Panc1 (cell line): ENCODE measurements at regions not wholly inside any gene's neighbourhood (a gene's known extent, or its start where the extent isn't known, plus 50 kb on each side); places are given as distances from the start of the nearest gene placed in this dataset.

Experiments
- ATAC-seq: fragments of 200-7000 bp; cut with Tn5 transposase; 2 replicates; pipeline ENCODE4 v1.9.1; 2020; ENCODE audit warnings: mild to moderate bottlenecking, moderate library complexity
- BruUV-seq: library from RNA; stranded (reverse); fragments of 400-500 nt; replicated peaks from 2 replicates; lab custom pipeline; 2021; lab: Mats Ljungman, UMichigan
- CTCF ChIA-PET: fragments of 300-600 bp; sonication (Branson Sonifier 250); formaldehyde crosslinking; loops from one replicate; lab custom pipeline; 2022; ENCODE audit warnings: antibody characterized with exemption; lab: Charles Lee
- POLR2A ChIA-PET: fragments of 300-600 bp; sonication (Branson Sonifier 250); formaldehyde crosslinking; loops from one replicate; lab custom pipeline; 2022; ENCODE audit warnings: antibody characterized with exemption; lab: Charles Lee
- DNase-seq: peaks from one replicate; pipeline ENCODE4 v3.0.0-alpha.2; 2010; ENCODE audit warnings: low read depth, low spot score
- H3K27ac ChIP-seq: 2 replicates; pipeline ENCODE4 v1.5.1; 2011; ENCODE audit warnings: mild to moderate bottlenecking, low read length, inconsistent platforms
- H3K27me3 ChIP-seq: fragments of 200-500 bp; sonication (Bioruptor generic); 2 replicates; pipeline ENCODE4 v1.6.0; 2014; ENCODE audit warnings: low read length, inconsistent platforms; ENCODE audit not compliant: control insufficient read depth, insufficient read depth
- H3K36me3 ChIP-seq: fragments of 200-500 bp; sonication (Bioruptor generic); 2 replicates; pipeline ENCODE4 v1.5.1; 2014; ENCODE audit warnings: inconsistent platforms, mild to moderate bottlenecking, low read length, moderate library complexity; ENCODE audit not compliant: control insufficient read depth, insufficient read depth
- H3K4me1 ChIP-seq: 2 replicates; pipeline ENCODE4 v1.5.1; 2011; ENCODE audit warnings: inconsistent platforms, mild to moderate bottlenecking, low read length, moderate library complexity; ENCODE audit not compliant: control insufficient read depth, insufficient read depth
- H3K4me3 ChIP-seq, 2 experiments: 2 replicates each; pipeline ENCODE4 v1.5.1; 2011 to 2012; ENCODE audit warnings: low read depth in 2 of 2, low read length in 2 of 2, mild to moderate bottlenecking in 2 of 2, inconsistent platforms in 1 of 2, moderate library complexity in 1 of 2
- H3K9me3 ChIP-seq: fragments of 200-500 bp; sonication (Bioruptor generic); 2 replicates; pipeline ENCODE4 v1.5.1; 2014; ENCODE audit warnings: low read depth, mild to moderate bottlenecking, inconsistent platforms, low read length, moderate library complexity; ENCODE audit not compliant: control insufficient read depth, insufficient read depth
- CTCF ChIP-seq: fragments of 450-650 bp; IDR thresholded peaks from 2 replicates; pipeline ENCODE4 v1.5.1; 2017; ENCODE audit warnings: mild to moderate bottlenecking
- POLR2AphosphoS5 ChIP-seq: IDR thresholded peaks from 2 replicates; pipeline ENCODE4 v1.6.1; 2012; ENCODE audit warnings: mild to moderate bottlenecking, low read depth, low read length, moderate library complexity
- REST ChIP-seq, 2 experiments: IDR thresholded peaks; 2 replicates each; pipeline ENCODE4 v1.6.1; 2011 to 2012; ENCODE audit warnings: low read depth in 2 of 2, control low read depth in 1 of 2, low read length in 1 of 2, mild to moderate bottlenecking in 1 of 2, moderate library complexity in 1 of 2; ENCODE audit not compliant: insufficient read depth in 1 of 2
- SIN3A ChIP-seq: IDR thresholded peaks from 2 replicates; pipeline ENCODE4 v1.6.1; 2012; ENCODE audit warnings: low read depth, mild to moderate bottlenecking, low read length, moderate library complexity, borderline replicate concordance; ENCODE audit not compliant: insufficient read depth
- TCF7L2 ChIP-seq: IDR thresholded peaks from 2 replicates; pipeline ENCODE4 v1.6.1; 2011; ENCODE audit warnings: mild to moderate bottlenecking, low read depth, low read length, inconsistent platforms
- in situ Hi-C: cut with HindIII; loops from 2 replicates; pipeline ENCODE4 v1.10.0; 2016; ENCODE audit warnings: low sequenced_read_pairs, low pct_unique_long_range_greater_than_20kb
- intact Hi-C: fragments of 100-400 bp; cut with micrococcal nuclease; formaldehyde crosslinking; loops from one replicate; pipeline ENCODE4 v1.10.0; 2022; ENCODE audit not compliant: unreplicated experiment

- Histone ChIP-seq H3K27ac (peak overlapping the region; percentile 83), H3K4me1 (peaks cover 49% of the 10 kb centered on the region), H3K27me3 (no peaks in the 10 kb centered on the region), H3K36me3 (no peaks in the 10 kb centered on the region), H3K4me3 (no peak overlapping the region), H3K9me3 (peaks cover 15% of the 10 kb centered on the region; the same call in 1 of the 2 replicates)
- CTCF ChIA-PET = interaction anchor here (0.7 kb wide), 1 partner anchor 23 kb away, joined by 3 read pairs; no protein-coding TSS in a partner anchor
- ATAC-seq (0 out of 2 replicates have a peak, but pooled peaks have one; percentile 37), DNase-seq (no peak)
- BruUV-seq = no TSS peak
- in situ Hi-C loops (no loop called here), intact Hi-C loops (loop anchor here (10.0 kb wide), 1 partner anchor 67 kb away; the partner anchor contains the start of gene MYEOV)
- POLR2A ChIA-PET = no interaction called here
- TF ChIP-seq POLR2AphosphoS5 (no peak), SIN3A (no peak), REST (IDR thresholded peaks at IDR 0.05; ENCODE audit: insufficient read depth in 1 of 2, low read depth in 2 of 2, low read length in 1 of 2) (no peak), CTCF (no peak), TCF7L2 (no peak)
These were observed 67.5 kb downstream of the MYEOV start for GRCh38 chr11:69361466-69361865.

GRCh38 chr11:69362315-69362714, 68.4 kb downstream of the MYEOV start:
- H3K4me3 ChIP-seq = no peak overlapping the region
- TF ChIP-seq CTCF (no peak), POLR2AphosphoS5 (no peak), TCF7L2 (no peak), SIN3A (no peak), REST (IDR thresholded peaks at IDR 0.05; ENCODE audit: insufficient read depth in 1 of 2, low read depth in 2 of 2, low read length in 1 of 2) (no peak)
- intact Hi-C loops = loop anchor here (10.0 kb wide), 1 partner anchor 68 kb away; the partner anchor contains the start of gene MYEOV
- H3K27ac ChIP-seq = peak overlapping the region; percentile 83
- POLR2A ChIA-PET = no interaction called here
- CTCF ChIA-PET = interaction anchor here (0.7 kb wide), 1 partner anchor 23 kb away, joined by 3 read pairs; no protein-coding TSS in a partner anchor
- H3K4me1 ChIP-seq = peaks cover 41% of the 10 kb centered on the region
- in situ Hi-C loops = no loop called here
- H3K36me3 ChIP-seq = no peaks in the 10 kb centered on the region
- BruUV-seq = no TSS peak
- H3K9me3 ChIP-seq = peaks cover 15% of the 10 kb centered on the region; the same call in 1 of the 2 replicates
- DNase-seq (no peak), ATAC-seq (no peak)
- H3K27me3 ChIP-seq = no peaks in the 10 kb centered on the region
